ENCODE measurements at regions not wholly inside any gene's neighbourhood (a gene's known extent, or its start where the extent isn't known, plus 50 kb on each side); places are given as distances from the start of the nearest gene placed in this dataset.

GRCh38 chr12:76711241-76711640, 52.7 kb upstream of the ZDHHC17 start:
- no peak for DNase-seq

GRCh38 chr12:76713130-76713529, 50.8 kb upstream of the ZDHHC17 start:
- no peak for DNase-seq

GRCh38 chr12:76713986-76714385, 49.9 kb upstream of the ZDHHC17 start:
- no peak for DNase-seq

Measured in activated CD4-positive, alpha-beta T cell treated with anti-CD3 and anti-CD28 coated beads, Interleukin-2, Interleukin-6, amounts not matched to agents 100 ng/mL and 50 ng/mL, durations not matched to agents 16 hours and 8 hours (primary cell).